Keratinocyte (primary cell): ENCODE measurements at regions not wholly inside any gene's neighbourhood (a gene's known extent, or its start where the extent isn't known, plus 50 kb on each side); places are given as distances from the start of the nearest gene placed in this dataset.

Experiments
- DNase-seq: peaks from one replicate; pipeline ENCODE4 v3.0.0-alpha.2; 2011; ENCODE audit warnings: low read depth, missing footprints, low spot score
- FAIRE-seq: peaks from 2 replicates; lab custom pipeline; 2011; peaks lifted over from hg19 to GRCh38; lab: Jason Lieb, UNC
- H2AFZ ChIP-seq: 2 replicates; pipeline ENCODE4 v1.6.0; 2012; ENCODE audit warnings: low read length, control low read depth, inconsistent platforms; ENCODE audit not compliant: control insufficient read depth
- H3K27ac ChIP-seq: 2 replicates; pipeline ENCODE4 v1.5.1; 2011; ENCODE audit warnings: low read length; ENCODE audit not compliant: control insufficient read depth, insufficient read depth
- H3K27me3 ChIP-seq: 3 replicates; pipeline ENCODE4 v1.6.0; 2011; ENCODE audit warnings: low read length; ENCODE audit not compliant: control insufficient read depth, insufficient read depth; ENCODE audit errors: extremely low read depth
- H3K36me3 ChIP-seq, 2 experiments: 2 replicates in 1 of 2; 3 replicates in 1 of 2; pipeline ENCODE4 v1.5.1; 2011; ENCODE audit warnings: low read length in 2 of 2, mild to moderate bottlenecking in 1 of 2; ENCODE audit not compliant: control insufficient read depth in 2 of 2, insufficient read depth in 2 of 2; ENCODE audit errors: extremely low read depth in 1 of 2
- H3K4me1 ChIP-seq: 3 replicates; pipeline ENCODE4 v1.5.1; 2011; ENCODE audit warnings: low read length; ENCODE audit not compliant: control insufficient read depth, insufficient read depth; ENCODE audit errors: extremely low read depth
- H3K4me2 ChIP-seq: 3 replicates; pipeline ENCODE4 v1.6.0; 2011; ENCODE audit warnings: low read depth, low read length; ENCODE audit not compliant: control insufficient read depth, insufficient read depth; ENCODE audit errors: extremely low read depth
- H3K4me3 ChIP-seq, 3 experiments: fragments of 200-600 bp in 1 of 3; sonication (generic) in 1 of 3; 2 replicates in 2 of 3; 3 replicates in 1 of 3; pipeline ENCODE4 v1.5.1; 2011 to 2016; ENCODE audit warnings: low read length in 3 of 3, mild to moderate bottlenecking in 3 of 3, control low read depth in 2 of 3, inconsistent platforms in 1 of 3, low read depth in 1 of 3, mixed read lengths in 1 of 3, mixed run types in 1 of 3, moderate library complexity in 1 of 3; ENCODE audit not compliant: control insufficient read depth in 2 of 3, insufficient read depth in 2 of 3; ENCODE audit errors: extremely low read depth in 1 of 3
- H3K79me2 ChIP-seq: 2 replicates; pipeline ENCODE4 v1.6.0; 2012; ENCODE audit warnings: low read length; ENCODE audit not compliant: control insufficient read depth, insufficient read depth
- H3K9ac ChIP-seq: 3 replicates; pipeline ENCODE4 v1.6.0; 2011; ENCODE audit warnings: low read length; ENCODE audit not compliant: control insufficient read depth, insufficient read depth; ENCODE audit errors: extremely low read depth
- H3K9me1 ChIP-seq: 3 replicates; pipeline ENCODE4 v1.6.0; 2011; ENCODE audit warnings: low read length; ENCODE audit not compliant: control insufficient read depth, insufficient read depth; ENCODE audit errors: extremely low read depth
- H3K9me3 ChIP-seq: 2 replicates; pipeline ENCODE4 v1.5.1; 2012; ENCODE audit warnings: low read depth, low read length; ENCODE audit not compliant: control insufficient read depth
- H4K20me1 ChIP-seq: 3 replicates; pipeline ENCODE4 v1.6.0; 2011; ENCODE audit warnings: low read length; ENCODE audit not compliant: control insufficient read depth, insufficient read depth; ENCODE audit errors: extremely low read depth
- CTCF ChIP-seq, 3 experiments: IDR thresholded peaks in 1 of 3; conservative IDR thresholded peaks in 1 of 3; optimal IDR thresholded peaks in 1 of 3; 2 replicates in 2 of 3; 3 replicates in 1 of 3; pipeline versions ENCODE3 to v1.5.1; 2011; ENCODE audit warnings: low read length in 3 of 3, mild to moderate bottlenecking in 3 of 3, moderate library complexity in 2 of 3, control low read depth in 1 of 3, inconsistent platforms in 1 of 3; ENCODE audit not compliant: insufficient read depth in 2 of 3; ENCODE audit errors: extremely low read depth in 1 of 3
- EZH2 ChIP-seq: IDR thresholded peaks from one replicate; pipeline ENCODE4 v1.6.1; 2012; ENCODE audit warnings: inconsistent platforms, mild to moderate bottlenecking, low read length, moderate library complexity
- dilution Hi-C: fragments of 300-500 bp; cut with MboI; formaldehyde crosslinking; loops from one replicate; pipeline ENCODE4 v1.7.0; 2020; ENCODE audit warnings: low sequenced_read_pairs; ENCODE audit not compliant: extremely low pct_ligation_motif_present

DNA sequence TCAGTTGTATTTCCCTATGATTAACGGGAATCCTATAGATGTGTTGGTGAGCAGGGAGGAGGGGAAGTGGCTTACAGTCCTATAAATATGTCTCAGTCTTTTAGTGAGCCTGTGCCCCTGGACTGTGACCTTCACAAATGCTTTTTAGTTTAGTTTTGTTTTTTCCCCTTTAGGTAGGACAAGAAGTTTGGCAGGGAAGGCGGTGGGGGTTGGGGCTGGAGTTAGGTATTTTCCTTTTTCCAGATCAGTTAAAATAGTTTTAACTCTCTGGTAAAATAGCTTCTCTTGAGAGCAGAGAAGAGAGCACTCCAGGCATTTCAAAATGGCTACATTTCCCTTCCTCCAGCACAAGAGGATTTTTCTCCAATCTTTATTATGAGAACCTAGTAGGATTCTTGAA, 272.1 kb downstream of the SPATA31D1 start:
- Histone ChIP-seq H3K27ac (no peak overlapping the region), H3K79me2 (no peaks in the 10 kb centered on the region), H3K27me3 (no peaks in the 10 kb centered on the region), H3K4me2 (no peak overlapping the region), H3K4me3 (no peak overlapping the region), H3K9me3 (no peaks in the 10 kb centered on the region), H4K20me1 (no peaks in the 10 kb centered on the region), H3K36me3 (no peaks in the 10 kb centered on the region), H2AFZ (no peak overlapping the region), H3K9ac (no peak overlapping the region), H3K9me1 (no peaks in the 10 kb centered on the region), H3K4me1 (no peaks in the 10 kb centered on the region)
- DNase-seq (no peak), FAIRE-seq (no peak)
- TF ChIP-seq CTCF (optimal IDR thresholded peaks at IDR 0.05 in 1 of 3, IDR thresholded peaks at IDR 0.05 in 1 of 3, conservative IDR thresholded peaks at IDR 0.05 in 1 of 3; ENCODE audit: extremely low read depth in 1 of 3, insufficient read depth in 2 of 3, low read length in 3 of 3) = no peak
- no peak for TF ChIP-seq EZH2
- dilution Hi-C loops = no loop called here

DNA sequence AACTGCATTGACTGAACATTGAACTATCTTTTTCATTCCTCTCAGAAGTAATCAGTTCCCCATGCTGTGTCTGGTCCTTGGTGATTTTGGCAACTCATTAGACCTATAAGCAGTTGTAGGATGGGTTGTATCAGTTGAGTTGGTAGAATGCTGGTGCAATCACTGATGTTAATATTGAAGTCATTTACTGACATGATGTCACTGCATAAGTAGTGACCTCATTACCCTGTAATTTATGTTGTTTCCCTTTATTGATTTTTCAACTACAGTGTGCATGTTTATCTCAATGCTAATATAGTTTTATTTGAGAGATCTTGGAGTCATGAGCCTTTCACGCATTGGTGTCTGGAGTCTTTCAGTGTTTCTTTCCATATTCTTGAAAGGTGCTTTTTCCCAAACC, 275.0 kb downstream of the SPATA31D1 start:
- Histone ChIP-seq H2AFZ (no peak overlapping the region), H3K9me1 (no peaks in the 10 kb centered on the region), H3K27ac (no peak overlapping the region), H3K4me3 (no peak overlapping the region), H3K9ac (no peak overlapping the region), H3K36me3 (no peaks in the 10 kb centered on the region), H3K79me2 (no peaks in the 10 kb centered on the region), H3K9me3 (no peaks in the 10 kb centered on the region), H3K27me3 (no peaks in the 10 kb centered on the region), H3K4me1 (no peaks in the 10 kb centered on the region), H4K20me1 (no peaks in the 10 kb centered on the region), H3K4me2 (no peak overlapping the region)
- FAIRE-seq = no peak
- dilution Hi-C loops = no loop called here
- no peak for DNase-seq
- no peak for TF ChIP-seq CTCF (optimal IDR thresholded peaks at IDR 0.05 in 1 of 3, IDR thresholded peaks at IDR 0.05 in 1 of 3, conservative IDR thresholded peaks at IDR 0.05 in 1 of 3; ENCODE audit: extremely low read depth in 1 of 3, insufficient read depth in 2 of 3, low read length in 3 of 3)
- TF ChIP-seq EZH2 = no peak
